GM19438 (cell line): ENCODE measurements at regions not wholly inside any gene's neighbourhood (a gene's known extent, or its start where the extent isn't known, plus 50 kb on each side); places are given as distances from the start of the nearest gene placed in this dataset.
"Not testable (repeated sequence)": the region's sequence is repeated elsewhere in the genome, so short reads cannot be mapped to it uniquely, and the experiment has no call there.

ENCODE experiments used
- ATAC-seq: cut with Tn5 transposase; IDR thresholded peaks from one replicate; pipeline ENCODE4 v1.9.1; 2021; ENCODE audit warnings: low read depth; ENCODE audit not compliant: unreplicated experiment

DNA sequence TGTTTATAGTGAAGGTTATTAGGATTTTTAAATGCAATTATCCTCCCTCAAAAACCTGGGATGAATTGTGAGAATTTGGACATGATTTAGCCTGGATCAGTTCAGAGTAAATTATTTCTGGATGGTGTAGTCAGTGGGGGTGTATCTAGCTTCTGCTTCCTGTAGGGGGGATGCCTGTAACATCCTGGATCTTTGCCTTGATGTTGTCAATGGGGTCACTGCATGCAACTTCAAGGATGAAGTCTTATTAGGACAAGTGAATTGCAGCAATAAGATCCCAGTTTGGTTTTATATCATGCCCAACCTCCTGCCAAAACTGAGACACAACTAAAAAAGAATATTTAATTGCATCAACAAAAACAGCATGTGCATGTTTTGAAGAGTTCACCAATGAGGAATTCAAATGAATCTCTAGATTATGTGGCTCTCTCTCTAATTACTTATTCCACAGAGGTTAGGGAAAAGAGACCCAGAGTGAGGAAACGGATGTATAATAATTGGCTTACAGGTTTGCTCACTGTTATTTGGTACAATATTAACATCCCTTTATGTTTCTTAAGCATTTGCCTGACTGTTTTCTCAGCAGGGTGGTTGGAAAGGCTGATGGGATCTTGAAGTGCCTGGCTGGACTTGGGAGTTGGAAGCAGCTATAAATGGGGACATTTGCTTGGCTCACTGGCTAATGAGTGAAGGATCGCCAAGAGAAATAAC, 159.8 kb downstream of the HS3ST3B1 start:
- no peak for ATAC-seq

DNA sequence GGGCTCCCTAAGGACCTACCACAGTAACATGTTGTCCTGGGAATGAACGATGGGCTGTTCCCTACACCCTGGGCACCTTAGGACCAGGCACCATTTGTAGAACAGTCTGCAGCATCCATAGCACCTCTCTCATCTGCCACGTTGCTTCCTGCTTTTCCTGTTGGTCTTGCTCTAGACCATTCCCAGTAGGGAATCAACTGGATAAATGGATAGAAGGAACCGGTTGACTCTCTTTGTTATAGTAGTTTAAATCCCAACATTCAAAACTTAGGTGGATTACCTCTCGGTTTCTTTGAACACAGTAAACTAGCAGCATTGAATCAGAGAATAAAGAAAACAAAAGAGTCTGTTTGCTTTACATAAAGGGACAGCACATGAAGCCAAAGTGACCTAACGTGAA, 159.1 kb downstream of the HS3ST3B1 start:
- ATAC-seq, result no peak

GRCh38 chr17:14458724-14459123, 157.8 kb downstream of the HS3ST3B1 start:
- no peak for ATAC-seq

DNA sequence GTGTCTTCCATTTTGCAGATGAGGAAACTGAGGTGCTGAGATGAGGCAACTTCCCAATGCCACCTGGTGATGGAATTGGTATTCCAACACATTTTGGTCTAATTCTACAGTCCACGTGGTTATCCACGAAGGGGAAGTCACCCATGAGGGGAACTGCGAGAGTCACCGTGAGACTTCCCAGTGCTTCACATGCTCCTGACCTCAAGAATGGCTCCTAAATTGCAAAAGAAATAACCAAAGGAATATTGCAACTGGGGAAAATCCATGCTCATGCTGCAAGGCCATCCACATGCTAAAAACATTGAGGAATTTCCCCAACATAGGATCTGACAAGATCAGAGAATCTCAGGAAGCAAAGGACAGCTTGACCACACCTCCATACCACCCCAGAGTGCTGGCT, 153.9 kb downstream of the HS3ST3B1 start:
- ATAC-seq, result no peak

DNA sequence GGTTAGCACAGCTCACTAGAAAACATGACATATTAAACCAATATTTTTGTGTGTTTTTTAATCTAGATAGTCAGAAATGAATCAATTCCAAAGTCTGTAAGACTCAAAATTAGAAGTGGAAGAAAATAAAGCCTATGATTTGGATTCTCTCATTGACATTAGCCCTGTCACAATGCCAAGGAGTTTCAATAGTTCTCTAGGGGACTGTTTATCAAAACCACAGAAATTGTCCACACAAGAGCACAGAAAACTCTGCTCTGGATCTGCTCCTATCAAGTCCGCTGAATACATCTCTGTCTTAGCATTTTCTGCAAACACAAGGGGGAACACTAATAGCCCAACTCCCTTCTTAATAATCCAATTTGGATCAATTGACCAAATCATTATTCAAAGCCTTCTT, 152.0 kb downstream of the HS3ST3B1 start:
- no peak for ATAC-seq

DNA sequence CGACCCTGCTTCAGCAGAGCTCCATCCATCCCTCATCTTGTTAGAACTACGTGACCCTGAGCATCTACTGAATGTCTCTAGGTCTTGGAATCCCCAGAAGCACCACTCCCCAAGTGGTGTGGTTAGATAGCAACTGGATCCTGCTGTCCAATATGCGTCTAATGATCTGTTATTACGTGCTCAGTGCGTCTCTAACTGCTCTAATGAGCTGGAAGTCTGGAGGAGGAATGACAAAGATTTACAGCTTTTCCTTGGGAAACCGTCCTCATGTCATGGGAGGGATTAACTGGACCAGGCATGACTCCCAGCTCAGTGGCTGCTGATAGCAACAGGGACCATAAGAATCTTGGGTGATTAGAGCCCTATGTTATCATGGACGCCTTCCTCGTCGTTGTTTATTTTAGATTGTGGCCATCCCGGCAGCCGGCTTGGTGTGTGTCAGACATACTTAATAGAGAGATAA, 150.9 kb downstream of the HS3ST3B1 start:
- no peak for ATAC-seq

DNA sequence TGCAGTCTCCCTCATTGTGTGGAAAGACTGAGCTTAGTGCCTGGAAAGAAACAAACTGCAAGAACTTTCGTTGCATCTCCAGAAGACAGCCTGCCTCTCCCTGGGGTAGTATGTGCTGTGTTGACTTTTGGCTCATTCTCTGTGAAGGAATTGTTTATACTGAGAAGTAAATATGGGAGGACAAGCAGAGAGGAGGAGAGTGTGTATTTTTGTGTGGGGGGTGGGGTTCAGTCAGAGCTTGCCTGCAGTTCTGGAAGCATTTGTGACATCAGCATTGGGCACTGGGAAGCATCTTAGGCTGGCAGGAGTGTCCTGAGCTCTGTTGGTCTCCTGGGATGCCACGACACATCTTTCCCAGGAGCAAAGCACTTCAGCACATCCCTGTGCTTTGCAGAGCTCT, 147.9 kb downstream of the HS3ST3B1 start:
- no peak for ATAC-seq

- no peak for ATAC-seq
Observed at GRCh38 chr17:14446825-14447224, 145.9 kb downstream of the HS3ST3B1 start.

- ATAC-seq, result no peak
Observed at GRCh38 chr17:14444915-14445314, 144.0 kb downstream of the HS3ST3B1 start.

DNA sequence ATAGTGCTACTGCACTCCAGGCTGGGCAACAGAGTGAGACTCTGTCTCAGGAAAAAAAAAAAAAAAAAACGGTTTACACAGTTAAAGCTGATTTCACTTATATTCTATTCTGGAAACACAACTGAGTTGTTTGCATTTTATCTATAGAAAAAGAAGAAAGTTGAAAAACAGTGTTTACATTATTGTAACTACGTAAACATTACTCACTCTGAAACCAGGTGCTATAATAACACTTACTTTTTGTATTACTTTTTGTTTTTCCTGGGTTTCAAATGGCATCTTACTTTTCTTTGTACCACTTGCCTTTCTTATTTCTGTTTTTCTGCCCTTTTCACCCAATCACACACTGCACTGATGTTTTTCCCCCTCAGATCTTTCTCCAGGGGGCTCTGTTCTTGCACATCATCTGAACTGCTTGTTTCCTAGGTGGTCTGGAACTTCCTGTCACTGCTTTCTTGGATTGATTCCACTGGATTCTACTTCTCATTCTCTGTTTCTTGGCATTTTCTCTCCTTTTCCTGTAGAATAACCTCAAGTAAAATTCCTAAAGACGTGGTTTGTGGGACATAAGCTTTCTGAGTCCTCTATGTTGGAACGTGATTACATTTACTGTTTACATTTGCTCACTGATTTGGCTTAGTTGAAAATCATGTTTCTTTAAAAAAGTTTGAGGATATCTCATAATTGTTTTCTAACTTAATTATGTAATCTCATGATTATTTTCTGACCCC, 142.1 kb downstream of the HS3ST3B1 start:
- no peak for ATAC-seq

DNA sequence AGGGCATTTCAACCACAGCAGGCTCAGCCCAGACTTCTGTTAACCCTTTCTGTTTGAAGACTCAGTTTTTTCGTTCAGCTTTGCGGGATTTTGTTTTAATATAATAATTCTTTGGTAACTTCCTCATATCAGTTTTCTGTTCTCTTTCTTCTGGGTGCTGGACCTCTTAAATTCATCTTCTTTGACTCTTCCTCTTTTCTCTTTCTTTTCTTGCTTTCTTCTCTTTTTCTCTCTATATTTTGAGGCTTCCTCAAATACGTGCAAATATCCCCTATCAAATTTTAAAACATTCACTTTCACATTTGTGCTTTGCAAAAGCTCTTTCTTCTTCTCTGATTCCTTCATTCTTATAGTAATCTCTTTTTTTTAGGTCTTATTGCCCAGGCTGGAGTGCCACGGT, 136.3 kb downstream of the HS3ST3B1 start:
- no peak for ATAC-seq

DNA sequence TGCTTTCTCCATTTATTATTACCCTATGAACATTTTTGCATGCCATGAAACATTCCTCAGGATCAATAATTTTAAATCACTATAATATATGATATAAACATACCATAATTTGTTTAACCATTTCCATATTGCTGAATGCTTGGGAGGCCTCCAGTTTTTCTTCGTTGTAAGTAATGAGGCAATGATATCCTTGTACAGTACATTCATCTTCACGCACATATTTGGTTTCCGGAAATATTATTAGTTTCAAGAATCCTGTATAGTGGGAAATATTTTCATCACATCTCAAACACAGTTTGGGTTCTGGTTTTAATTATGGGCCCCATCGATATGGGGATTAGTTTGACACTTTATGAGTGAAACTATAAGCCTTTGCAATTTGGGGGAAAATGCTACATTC, 135.4 kb downstream of the HS3ST3B1 start:
- no peak for ATAC-seq

- peak; percentile 88 for ATAC-seq
Observed at GRCh38 chr17:14434506-14434905, 133.6 kb downstream of the HS3ST3B1 start.

DNA sequence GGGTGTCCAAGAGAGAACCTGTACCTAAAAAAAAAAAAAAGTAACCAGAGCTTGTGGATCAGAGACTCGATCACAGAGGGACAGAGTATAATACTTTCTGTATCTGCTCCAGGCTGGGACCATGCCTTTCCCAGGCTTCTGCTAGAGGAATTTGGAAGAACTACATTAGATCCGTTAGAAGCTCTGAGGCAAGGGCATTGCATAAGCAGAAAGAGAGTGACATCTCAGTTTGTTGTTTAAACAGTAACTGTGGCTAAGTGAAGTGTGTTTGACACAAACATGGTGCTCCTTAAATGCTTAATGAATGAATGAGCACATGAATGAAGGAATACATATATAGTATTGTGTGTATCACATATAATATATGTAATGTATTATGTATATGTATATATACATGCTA, 131.2 kb downstream of the HS3ST3B1 start:
- ATAC-seq, result no peak

DNA sequence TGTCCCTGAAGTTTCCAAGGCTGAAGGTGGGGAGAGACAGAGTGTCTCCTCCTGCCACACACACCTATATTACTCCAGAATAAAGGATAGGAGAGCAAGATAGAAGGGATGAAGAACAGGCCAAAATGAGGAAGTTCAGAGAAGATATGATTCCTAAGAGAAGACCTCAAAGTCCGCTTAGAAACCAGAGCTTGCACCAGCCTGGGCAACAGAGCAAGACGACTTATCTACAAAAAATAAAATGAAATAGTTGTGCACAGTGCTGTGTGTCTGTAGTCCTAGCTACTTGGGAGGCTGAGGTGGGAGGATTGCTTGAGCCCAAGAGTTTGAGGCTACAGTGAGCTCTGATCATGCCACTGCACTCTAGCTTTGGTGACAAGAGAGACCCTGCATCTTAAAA, 128.2 kb downstream of the HS3ST3B1 start:
- ATAC-seq, result peak; percentile 35

GRCh38 chr17:14428648-14429029, 127.8 kb downstream of the HS3ST3B1 start:
- ATAC-seq, result peak; percentile 76

GRCh38 chr17:14427900-14428647, 127.2 kb downstream of the HS3ST3B1 start:
- peak; percentile 71 for ATAC-seq

GRCh38 chr17:14423156-14423555, 122.3 kb downstream of the HS3ST3B1 start:
- not testable (repeated sequence) for ATAC-seq

GRCh38 chr17:14417336-14417735, 116.5 kb downstream of the HS3ST3B1 start:
- no peak for ATAC-seq

DNA sequence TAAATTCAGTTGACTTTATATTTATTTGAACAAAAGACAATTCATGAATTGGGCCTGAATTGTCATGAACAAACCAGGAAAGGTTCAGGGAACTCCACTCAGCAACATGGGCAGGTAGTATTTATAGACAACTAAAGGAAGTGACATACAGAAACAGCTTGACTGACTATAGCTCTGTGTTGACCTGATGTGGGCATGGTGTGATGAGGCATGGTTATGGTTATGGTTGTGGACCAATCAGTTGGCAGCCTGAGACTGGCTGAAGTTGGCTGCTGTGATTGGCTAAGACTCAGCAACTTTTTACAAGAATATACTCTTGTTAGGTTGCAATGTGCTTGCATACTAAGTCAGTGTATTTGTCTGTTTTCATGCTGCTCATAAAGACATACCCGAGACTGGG, 108.4 kb downstream of the HS3ST3B1 start:
- no peak for ATAC-seq

DNA sequence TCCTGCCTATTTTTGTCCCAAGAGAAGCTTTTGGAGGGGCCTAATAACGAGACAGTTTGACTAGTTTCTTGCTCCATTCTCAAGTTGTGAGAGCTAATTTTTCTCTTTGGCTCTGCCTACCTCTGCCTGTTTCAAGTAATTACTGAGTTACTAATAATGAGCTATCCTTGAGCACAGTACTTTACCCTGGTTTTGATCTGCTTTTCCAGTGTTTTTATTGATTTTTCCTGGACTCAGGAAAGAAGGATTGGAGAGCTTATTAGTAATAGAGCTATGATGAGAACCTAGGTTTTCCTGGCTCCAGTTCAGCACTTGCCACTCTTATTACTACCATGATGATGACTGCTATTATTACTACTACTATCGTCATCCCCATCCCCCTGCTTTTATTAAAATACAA, 106.7 kb downstream of the HS3ST3B1 start:
- no peak for ATAC-seq
